ENCODE measurements at regions not wholly inside any gene's neighbourhood (a gene's known extent, or its start where the extent isn't known, plus 50 kb on each side); places are given as distances from the start of the nearest gene placed in this dataset.

DNA sequence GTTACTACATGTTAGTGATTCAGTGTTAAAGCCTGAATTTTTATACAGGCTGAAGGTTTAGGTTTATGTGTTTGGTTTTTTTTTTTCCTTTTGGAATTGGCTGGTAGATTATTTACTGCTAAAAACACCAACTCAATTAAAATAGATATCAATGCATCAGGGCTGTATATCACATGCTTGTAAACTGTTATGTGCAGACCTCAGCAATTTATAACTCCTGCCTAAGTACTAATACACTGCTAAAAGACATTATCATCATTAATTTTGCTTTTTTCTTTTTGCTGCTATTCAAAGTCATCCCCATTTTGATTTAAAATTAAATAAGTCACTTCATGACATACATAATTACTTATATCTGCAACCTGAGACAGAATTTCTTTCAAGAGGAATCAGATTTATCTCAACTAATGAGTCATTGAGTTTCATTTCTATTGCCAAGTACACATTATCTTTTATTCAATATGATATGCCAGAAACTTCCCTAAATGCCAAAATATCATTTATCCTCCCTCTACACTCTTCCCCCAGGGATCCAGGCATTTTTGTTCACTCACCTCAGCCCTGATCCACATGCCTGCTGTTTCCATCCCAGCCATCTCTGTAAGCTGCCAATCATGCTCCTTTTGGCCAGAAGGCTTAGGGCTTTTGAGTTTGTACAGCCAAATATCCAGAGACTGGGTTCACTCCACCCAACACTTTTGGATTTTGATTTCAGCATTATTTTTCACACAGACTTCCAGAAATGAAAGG is 98.5 kb downstream of the POLR1F start:
- TF ChIP-seq SMC3 (IDR thresholded peaks at IDR 0.05; ENCODE audit: low read depth, low read length) = no peak
- no peak for TF ChIP-seq POLR2A (IDR thresholded peaks at IDR 0.05; ENCODE audit: low read depth, low read length)
